ENCODE measurements at regions not wholly inside any gene's neighbourhood (a gene's known extent, or its start where the extent isn't known, plus 50 kb on each side); places are given as distances from the start of the nearest gene placed in this dataset.

DNA sequence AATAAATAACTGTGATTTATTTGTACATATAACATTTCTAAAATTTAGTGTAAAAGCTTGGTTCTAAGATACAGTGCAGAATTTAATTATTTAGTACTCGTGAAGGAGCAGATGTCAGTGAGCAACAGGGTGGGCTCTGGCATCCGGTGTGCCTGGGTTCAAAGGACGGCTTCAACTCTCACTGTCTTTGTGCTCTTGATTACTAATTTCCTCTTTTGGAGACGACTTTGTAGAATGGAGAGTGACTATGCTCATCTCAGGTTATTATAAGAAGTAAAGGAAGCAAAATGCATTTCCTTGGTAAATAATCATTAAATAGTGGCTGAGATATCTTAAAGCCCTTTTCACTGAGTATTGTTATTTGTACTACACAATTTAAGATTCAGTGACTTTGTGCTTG, 271.7 kb downstream of the ASXL3 start:
- Histone ChIP-seq H4K20me1 (ENCODE audit: insufficient read depth, low read length) (no peaks in the 10 kb centered on the region), H3K4me3 (ENCODE audit: insufficient read depth, low read depth, low read length) (no peak overlapping the region), H3K4me1 (ENCODE audit: insufficient read depth, low read length) (no peaks in the 10 kb centered on the region), H3K4me2 (ENCODE audit: low read length) (no peak overlapping the region), H3K36me3 (ENCODE audit: insufficient read depth, low read length) (no peaks in the 10 kb centered on the region), H3K27ac (ENCODE audit: low read depth, low read length) (no peak overlapping the region), H3K9ac (ENCODE audit: low read length) (no peak overlapping the region), H2AFZ (ENCODE audit: low read depth, low read length) (no peak overlapping the region), H3K79me2 (ENCODE audit: insufficient read depth, low read length) (no peaks in the 10 kb centered on the region), H3K27me3 (ENCODE audit: insufficient read depth, low read length) (no peaks in the 10 kb centered on the region), H3K9me3 (ENCODE audit: insufficient read depth, low read depth, low read length) (no peaks in the 10 kb centered on the region)
- Mint-ChIP-seq H3K27me3 (ENCODE audit: low read depth, unreplicated experiment) (no peaks in the 10 kb centered on the region), H3K36me3 (ENCODE audit: low read depth, unreplicated experiment) (no peaks in the 10 kb centered on the region), H3K9me3 (ENCODE audit: unreplicated experiment) (peaks cover 2% of the 10 kb centered on the region), H3K4me1 (ENCODE audit: low read depth, unreplicated experiment) (no peaks in the 10 kb centered on the region), H3K4me3 (ENCODE audit: unreplicated experiment) (no peak overlapping the region), H3K27ac (ENCODE audit: unreplicated experiment) (no peak overlapping the region)
- no peak for FAIRE-seq
- no peak for DNase-seq (ENCODE audit: low read depth)
- TF ChIP-seq EZH2 (IDR thresholded peaks at IDR 0.05; ENCODE audit: insufficient read depth, low read length) (no peak), CTCF (IDR thresholded peaks at IDR 0.05; ENCODE audit: insufficient read depth, low read depth, low read length) (no peak)

GRCh38 chr18:33844232-33844631, 266.2 kb downstream of the ASXL3 start:
- no peak overlapping the region for H2AFZ ChIP-seq (ENCODE audit: low read depth, low read length)
- H3K4me2 ChIP-seq (ENCODE audit: low read length): no peak overlapping the region
- H3K4me3 ChIP-seq (ENCODE audit: insufficient read depth, low read depth, low read length): no peak overlapping the region
- H3K36me3 ChIP-seq (ENCODE audit: insufficient read depth, low read length): no peaks in the 10 kb centered on the region
- H3K4me1 Mint-ChIP-seq (ENCODE audit: low read depth, unreplicated experiment): peaks cover 3% of the 10 kb centered on the region
- no peak overlapping the region for H3K9ac ChIP-seq (ENCODE audit: low read length)
- no peaks in the 10 kb centered on the region for H3K9me3 ChIP-seq (ENCODE audit: insufficient read depth, low read depth, low read length)
- DNase-seq (ENCODE audit: low read depth) (no peak), FAIRE-seq (no peak)
- TF ChIP-seq CTCF (IDR thresholded peaks at IDR 0.05; ENCODE audit: insufficient read depth, low read depth, low read length) (no peak), EZH2 (IDR thresholded peaks at IDR 0.05; ENCODE audit: insufficient read depth, low read length) (no peak)
- no peaks in the 10 kb centered on the region for H3K36me3 Mint-ChIP-seq (ENCODE audit: low read depth, unreplicated experiment)
- H3K27ac Mint-ChIP-seq (ENCODE audit: unreplicated experiment): no peak overlapping the region
- peaks cover 2% of the 10 kb centered on the region for H3K9me3 Mint-ChIP-seq (ENCODE audit: unreplicated experiment)
- H3K4me3 Mint-ChIP-seq (ENCODE audit: unreplicated experiment): no peak overlapping the region
- no peaks in the 10 kb centered on the region for H3K27me3 ChIP-seq (ENCODE audit: insufficient read depth, low read length)
- H4K20me1 ChIP-seq (ENCODE audit: insufficient read depth, low read length): no peaks in the 10 kb centered on the region
- H3K27ac ChIP-seq (ENCODE audit: low read depth, low read length): no peak overlapping the region
- no peaks in the 10 kb centered on the region for H3K79me2 ChIP-seq (ENCODE audit: insufficient read depth, low read length)
- H3K27me3 Mint-ChIP-seq (ENCODE audit: low read depth, unreplicated experiment): no peaks in the 10 kb centered on the region
- H3K4me1 ChIP-seq (ENCODE audit: insufficient read depth, low read length): no peaks in the 10 kb centered on the region

DNA sequence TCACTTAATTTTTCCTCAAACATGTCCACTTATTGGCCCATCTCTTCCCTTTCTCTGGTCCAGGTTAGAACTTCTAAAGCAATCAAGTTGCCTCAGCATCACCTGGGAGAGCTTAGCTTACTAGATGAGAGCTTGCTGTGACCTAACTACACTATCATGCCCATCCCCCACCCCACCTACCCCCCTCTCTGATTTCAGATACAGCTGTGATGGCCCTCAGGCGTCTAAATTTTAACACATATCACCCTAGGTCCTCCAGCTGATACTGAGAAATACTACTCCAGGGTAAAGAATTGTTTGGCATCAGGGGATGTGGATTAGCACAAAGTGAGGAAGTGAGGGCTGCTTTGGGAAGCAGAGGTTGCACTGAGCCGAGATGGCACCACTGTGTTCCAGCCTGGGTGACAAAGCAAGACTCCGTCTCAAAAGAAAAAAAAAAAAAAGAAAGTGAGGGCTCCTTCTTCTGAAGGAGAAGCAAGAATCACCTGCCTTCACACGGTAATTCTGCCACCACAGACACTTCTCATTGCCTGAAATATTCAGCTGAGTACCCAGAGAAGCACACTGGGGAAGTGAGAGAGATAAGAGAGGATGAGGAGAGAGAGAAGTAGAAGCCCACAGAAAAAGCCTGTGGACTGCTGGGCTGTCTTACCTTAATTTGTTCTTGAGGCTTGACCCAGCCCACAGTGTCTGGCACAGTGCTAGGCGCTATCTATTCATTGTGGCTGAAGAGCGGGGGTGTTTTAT, 263.4 kb downstream of the ASXL3 start:
- H3K27ac Mint-ChIP-seq (ENCODE audit: unreplicated experiment): no peak overlapping the region
- Histone ChIP-seq H3K4me3 (ENCODE audit: insufficient read depth, low read depth, low read length) (no peak overlapping the region), H4K20me1 (ENCODE audit: insufficient read depth, low read length) (no peaks in the 10 kb centered on the region), H3K27ac (ENCODE audit: low read depth, low read length) (no peak overlapping the region), H3K27me3 (ENCODE audit: insufficient read depth, low read length) (no peaks in the 10 kb centered on the region), H3K79me2 (ENCODE audit: insufficient read depth, low read length) (no peaks in the 10 kb centered on the region), H3K36me3 (ENCODE audit: insufficient read depth, low read length) (no peaks in the 10 kb centered on the region), H3K4me1 (ENCODE audit: insufficient read depth, low read length) (no peaks in the 10 kb centered on the region), H3K9ac (ENCODE audit: low read length) (no peak overlapping the region), H3K9me3 (ENCODE audit: insufficient read depth, low read depth, low read length) (no peaks in the 10 kb centered on the region), H3K4me2 (ENCODE audit: low read length) (no peak overlapping the region), H2AFZ (ENCODE audit: low read depth, low read length) (no peak overlapping the region)
- H3K9me3 Mint-ChIP-seq (ENCODE audit: unreplicated experiment): no peaks in the 10 kb centered on the region
- no peak for FAIRE-seq
- H3K27me3 Mint-ChIP-seq (ENCODE audit: low read depth, unreplicated experiment): no peaks in the 10 kb centered on the region
- peaks cover 3% of the 10 kb centered on the region for H3K4me1 Mint-ChIP-seq (ENCODE audit: low read depth, unreplicated experiment)
- no peak for TF ChIP-seq CTCF (IDR thresholded peaks at IDR 0.05; ENCODE audit: insufficient read depth, low read depth, low read length)
- TF ChIP-seq EZH2 (IDR thresholded peaks at IDR 0.05; ENCODE audit: insufficient read depth, low read length): no peak
- H3K4me3 Mint-ChIP-seq (ENCODE audit: unreplicated experiment): no peak overlapping the region
- H3K36me3 Mint-ChIP-seq (ENCODE audit: low read depth, unreplicated experiment): no peaks in the 10 kb centered on the region
- DNase-seq (ENCODE audit: low read depth): no peak

Data from astrocyte (in vitro differentiated cells and primary cell).